GM21619 (cell line): ENCODE measurements at regions not wholly inside any gene's neighbourhood (a gene's known extent, or its start where the extent isn't known, plus 50 kb on each side); places are given as distances from the start of the nearest gene placed in this dataset.
"Not testable (repeated sequence)": the region's sequence is repeated elsewhere in the genome, so short reads cannot be mapped to it uniquely, and the experiment has no call there.

ENCODE experiments used
- ATAC-seq: cut with Tn5 transposase; IDR thresholded peaks from one replicate; pipeline ENCODE4 v1.9.1; 2021; ENCODE audit not compliant: unreplicated experiment

GRCh38 chr1:71345491-71345890, 264.7 kb upstream of the ZRANB2 start:
- no peak for ATAC-seq

- ATAC-seq: no peak
These were observed 263.0 kb upstream of the ZRANB2 start for GRCh38 chr1:71343686-71344416.

- no peak for ATAC-seq
These were observed 258.4 kb upstream of the ZRANB2 start for GRCh38 chr1:71339238-71339637.

- ATAC-seq: no peak
These were observed 250.2 kb upstream of the ZRANB2 start for GRCh38 chr1:71330991-71331390.

GRCh38 chr1:71324671-71325267, 243.9 kb upstream of the ZRANB2 start:
- ATAC-seq: no peak

GRCh38 chr1:71312545-71312944, 231.7 kb upstream of the ZRANB2 start:
- ATAC-seq: no peak

GRCh38 chr1:71311376-71311775, 230.5 kb upstream of the ZRANB2 start:
- no peak for ATAC-seq

GRCh38 chr1:71307451-71307850, 226.6 kb upstream of the ZRANB2 start:
- peak; percentile 65 for ATAC-seq

- ATAC-seq: no peak
These were observed 223.3 kb upstream of the ZRANB2 start for GRCh38 chr1:71304125-71304524.

GRCh38 chr1:71303617-71304041, 222.8 kb upstream of the ZRANB2 start:
- no peak for ATAC-seq

- no peak for ATAC-seq
These were observed 217.8 kb upstream of the ZRANB2 start for GRCh38 chr1:71298633-71299032.

GRCh38 chr1:71296551-71297134, 215.8 kb upstream of the ZRANB2 start:
- ATAC-seq: no peak

- ATAC-seq: no peak
These were observed 214.5 kb upstream of the ZRANB2 start for GRCh38 chr1:71295350-71295749.

- ATAC-seq: no peak
These were observed 213.3 kb upstream of the ZRANB2 start for GRCh38 chr1:71294178-71294577.

- ATAC-seq: no peak
These were observed 211.4 kb upstream of the ZRANB2 start for GRCh38 chr1:71292203-71292602.

GRCh38 chr1:71290506-71291237, 209.8 kb upstream of the ZRANB2 start:
- ATAC-seq: not testable (repeated sequence)

GRCh38 chr1:71285529-71285928, 204.7 kb upstream of the ZRANB2 start:
- no peak for ATAC-seq

- ATAC-seq: no peak
These were observed 195.6 kb upstream of the ZRANB2 start for GRCh38 chr1:71276466-71276865.

- ATAC-seq: no peak
These were observed 192.5 kb upstream of the ZRANB2 start for GRCh38 chr1:71273334-71273733.

GRCh38 chr1:71270394-71270915, 189.6 kb upstream of the ZRANB2 start:
- ATAC-seq: no peak

- ATAC-seq: peak; percentile 57
These were observed 189.0 kb upstream of the ZRANB2 start for GRCh38 chr1:71269818-71270217.
